ENCODE measurements at regions not wholly inside any gene's neighbourhood (a gene's known extent, or its start where the extent isn't known, plus 50 kb on each side); places are given as distances from the start of the nearest gene placed in this dataset.

GRCh38 chr13:47798194-47798593 is 202.9 kb downstream of the SUCLA2 start:
- Histone ChIP-seq H3K27me3 (ENCODE audit: insufficient read depth, low read depth) (no peaks in the 10 kb centered on the region), H2AFZ (no peak overlapping the region), H3K36me3 (ENCODE audit: low read depth) (no peaks in the 10 kb centered on the region), H3K4me2 (no peak overlapping the region), H3F3A (ENCODE audit: insufficient read depth, low read depth) (no peaks in the 10 kb centered on the region), H4K20me1 (ENCODE audit: insufficient read depth) (no peaks in the 10 kb centered on the region), H3K9me3 (ENCODE audit: insufficient read depth, low read depth) (no peaks in the 10 kb centered on the region; the same call in none of the 2 replicates), H3K79me2 (ENCODE audit: low read depth) (no peaks in the 10 kb centered on the region), H3K9me2 (ENCODE audit: insufficient read depth) (no peaks in the 10 kb centered on the region), H3K27ac (no peak overlapping the region), H3K4me1 (replicated peaks; ENCODE audit: insufficient read depth) (no peaks in the 10 kb centered on the region), H3K4me3 (no peak overlapping the region)
- intact Hi-C loops (cut with micrococcal nuclease; ENCODE audit: unreplicated experiment): loop anchor here (2.0 to 10.0 kb wide), 3 partner anchors 137 to 971 kb away; partner anchors contain the start of gene NUDT15
- no peak for TF ChIP-seq CTCF (conservative IDR thresholded peaks at IDR 0.05)
- no peak for DNase-seq
- BruUV-seq (replicated peaks): no TSS peak
- ChIA-PET POLR2A (ENCODE audit: unreplicated experiment) (no interaction called here), CTCF (no interaction called here)

GRCh38 chr13:47796816-47797215 is 204.3 kb downstream of the SUCLA2 start:
- Histone ChIP-seq H3K4me3 (no peak overlapping the region), H3K4me2 (no peak overlapping the region), H3F3A (ENCODE audit: insufficient read depth, low read depth) (no peaks in the 10 kb centered on the region), H3K79me2 (ENCODE audit: low read depth) (no peaks in the 10 kb centered on the region), H3K36me3 (ENCODE audit: low read depth) (no peaks in the 10 kb centered on the region), H2AFZ (no peak overlapping the region), H3K4me1 (replicated peaks; ENCODE audit: insufficient read depth) (no peaks in the 10 kb centered on the region), H4K20me1 (ENCODE audit: insufficient read depth) (no peaks in the 10 kb centered on the region), H3K27me3 (ENCODE audit: insufficient read depth, low read depth) (no peaks in the 10 kb centered on the region), H3K27ac (no peak overlapping the region), H3K9me2 (ENCODE audit: insufficient read depth) (no peaks in the 10 kb centered on the region), H3K9me3 (ENCODE audit: insufficient read depth, low read depth) (no peaks in the 10 kb centered on the region; the same call in none of the 2 replicates)
- intact Hi-C loops (cut with micrococcal nuclease; ENCODE audit: unreplicated experiment): loop anchor here (5.0 to 10.0 kb wide), 2 partner anchors 138 to 240 kb away; partner anchors contain the start of gene NUDT15
- ChIA-PET CTCF (no interaction called here), POLR2A (ENCODE audit: unreplicated experiment) (no interaction called here)
- TF ChIP-seq CTCF (conservative IDR thresholded peaks at IDR 0.05) (no peak), EZH2 (IDR thresholded peaks at IDR 0.05; ENCODE audit: low read depth) (no peak)
- DNase-seq: no peak
- no TSS peak for BruUV-seq (replicated peaks)

- TF ChIP-seq CTCF (conservative IDR thresholded peaks at IDR 0.05) (peak; percentile 64), EZH2 (IDR thresholded peaks at IDR 0.05; ENCODE audit: low read depth) (no peak)
- no peaks in the 10 kb centered on the region for H3K27me3 ChIP-seq (ENCODE audit: insufficient read depth, low read depth)
- no peaks in the 10 kb centered on the region for H3K4me1 ChIP-seq (replicated peaks; ENCODE audit: insufficient read depth)
- H4K20me1 ChIP-seq (ENCODE audit: insufficient read depth): no peaks in the 10 kb centered on the region
- no peaks in the 10 kb centered on the region for H3K79me2 ChIP-seq (ENCODE audit: low read depth)
- H3K4me3 ChIP-seq: no peak overlapping the region
- CTCF ChIA-PET: no interaction called here
- BruUV-seq (replicated peaks): no TSS peak
- no peaks in the 10 kb centered on the region for H3F3A ChIP-seq (ENCODE audit: insufficient read depth, low read depth)
- no peaks in the 10 kb centered on the region for H3K36me3 ChIP-seq (ENCODE audit: low read depth)
- POLR2A ChIA-PET (ENCODE audit: unreplicated experiment): no interaction called here
- intact Hi-C loops (cut with micrococcal nuclease; ENCODE audit: unreplicated experiment): loop anchor here (5.0 to 10.0 kb wide), 2 partner anchors 140 to 242 kb away; partner anchors contain the start of gene NUDT15
- H3K9me2 ChIP-seq (ENCODE audit: insufficient read depth): no peaks in the 10 kb centered on the region
- no peak overlapping the region for H3K27ac ChIP-seq
- no peak for DNase-seq
- no peak overlapping the region for H3K4me2 ChIP-seq
- H3K9me3 ChIP-seq (ENCODE audit: insufficient read depth, low read depth): no peaks in the 10 kb centered on the region; the same call in 1 of the 2 replicates
- no peak overlapping the region for H2AFZ ChIP-seq
These were observed 206.1 kb downstream of the SUCLA2 start for GRCh38 chr13:47794963-47795362.

Measured in PC-9 (cell line).